GM12874 (cell line): ENCODE measurements at regions not wholly inside any gene's neighbourhood (a gene's known extent, or its start where the extent isn't known, plus 50 kb on each side); places are given as distances from the start of the nearest gene placed in this dataset.

Source experiments
- CTCF ChIP-seq: IDR thresholded peaks from 2 replicates; pipeline ENCODE4 v1.5.1; 2011; ENCODE audit warnings: low read depth, mild to moderate bottlenecking, control low read depth, low read length, moderate library complexity; ENCODE audit not compliant: insufficient read depth

GRCh38 chr17:5675625-5676421 is 91.5 kb upstream of the NLRP1 start:
- TF ChIP-seq CTCF: no peak

- no peak for TF ChIP-seq CTCF
Observed at GRCh38 chr17:5677620-5678019, 93.3 kb upstream of the NLRP1 start.

- no peak for TF ChIP-seq CTCF
Observed at GRCh38 chr17:5678171-5678570, 93.9 kb upstream of the NLRP1 start.

- TF ChIP-seq CTCF: no peak
Observed at GRCh38 chr17:5680766-5681165, 96.5 kb upstream of the NLRP1 start.

- no peak for TF ChIP-seq CTCF
Observed at GRCh38 chr17:5683241-5683640, 98.9 kb upstream of the NLRP1 start.

GRCh38 chr17:5686074-5686635 is 101.8 kb upstream of the NLRP1 start:
- no peak for TF ChIP-seq CTCF

GRCh38 chr17:5687646-5688045 is 103.3 kb upstream of the NLRP1 start:
- TF ChIP-seq CTCF: no peak
